GM12864 (cell line): ENCODE measurements at regions not wholly inside any gene's neighbourhood (a gene's known extent, or its start where the extent isn't known, plus 50 kb on each side); places are given as distances from the start of the nearest gene placed in this dataset.

Experiments used
- DNase-seq: peaks from one replicate; pipeline ENCODE4 v3.0.0-alpha.2; 2011; ENCODE audit warnings: low read depth
- H3K4me3 ChIP-seq: 2 replicates; pipeline ENCODE4 v1.5.1; 2011; ENCODE audit warnings: mild to moderate bottlenecking, low read depth, low read length, control low read depth
- TF ChIP-seq, protein P1 (sequence below): IDR thresholded peaks from 2 replicates; pipeline ENCODE4 v1.5.1; 2011; ENCODE audit warnings: low read depth, mild to moderate bottlenecking, moderate library complexity, low read length, control low read depth, inconsistent platforms; ENCODE audit errors: missing control alignments

DNA sequence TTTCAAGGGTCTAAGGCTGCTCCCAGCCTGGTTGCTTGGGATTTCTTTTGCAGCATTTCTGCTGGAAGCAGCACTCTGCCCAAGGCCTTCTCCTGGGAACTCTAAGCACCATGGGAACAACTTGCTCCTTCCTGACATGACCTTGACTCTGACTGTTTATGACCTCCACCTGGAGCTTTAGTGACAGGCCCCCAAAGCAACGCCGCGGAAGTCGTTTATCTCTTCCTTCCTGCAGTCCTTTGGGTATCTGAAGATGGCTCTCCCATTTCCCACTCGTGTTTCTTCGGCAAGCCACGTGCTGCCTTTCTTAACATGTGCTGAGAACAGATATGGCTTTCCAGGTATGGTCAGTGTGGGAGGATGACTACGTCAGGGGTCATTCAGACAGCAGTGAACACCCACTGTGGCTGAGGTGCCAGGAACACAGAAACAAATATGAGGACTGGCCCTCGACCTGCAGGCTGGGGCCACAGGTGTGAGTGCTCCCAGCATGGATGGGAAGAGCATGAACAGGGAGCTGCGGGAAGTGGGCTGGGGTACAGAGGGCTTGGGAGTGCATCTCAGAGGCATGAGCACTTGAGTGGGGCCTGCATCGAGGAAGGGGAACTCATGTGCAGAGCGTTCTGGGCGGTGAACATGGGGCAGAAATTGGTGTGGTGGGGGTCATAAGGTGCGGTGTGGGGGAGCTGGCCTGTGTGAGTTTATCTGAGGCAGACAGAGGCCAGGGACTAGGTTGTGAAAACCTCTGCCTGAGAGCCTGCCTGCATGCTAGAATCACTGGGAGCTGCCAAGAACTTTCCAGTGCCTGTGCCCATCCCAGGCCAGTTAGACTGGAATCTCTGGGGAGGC, 140.5 kb downstream of the TSN start:
- H3K4me3 ChIP-seq: no peak overlapping the region
- no peak for DNase-seq
- TF ChIP-seq, protein P1, sequence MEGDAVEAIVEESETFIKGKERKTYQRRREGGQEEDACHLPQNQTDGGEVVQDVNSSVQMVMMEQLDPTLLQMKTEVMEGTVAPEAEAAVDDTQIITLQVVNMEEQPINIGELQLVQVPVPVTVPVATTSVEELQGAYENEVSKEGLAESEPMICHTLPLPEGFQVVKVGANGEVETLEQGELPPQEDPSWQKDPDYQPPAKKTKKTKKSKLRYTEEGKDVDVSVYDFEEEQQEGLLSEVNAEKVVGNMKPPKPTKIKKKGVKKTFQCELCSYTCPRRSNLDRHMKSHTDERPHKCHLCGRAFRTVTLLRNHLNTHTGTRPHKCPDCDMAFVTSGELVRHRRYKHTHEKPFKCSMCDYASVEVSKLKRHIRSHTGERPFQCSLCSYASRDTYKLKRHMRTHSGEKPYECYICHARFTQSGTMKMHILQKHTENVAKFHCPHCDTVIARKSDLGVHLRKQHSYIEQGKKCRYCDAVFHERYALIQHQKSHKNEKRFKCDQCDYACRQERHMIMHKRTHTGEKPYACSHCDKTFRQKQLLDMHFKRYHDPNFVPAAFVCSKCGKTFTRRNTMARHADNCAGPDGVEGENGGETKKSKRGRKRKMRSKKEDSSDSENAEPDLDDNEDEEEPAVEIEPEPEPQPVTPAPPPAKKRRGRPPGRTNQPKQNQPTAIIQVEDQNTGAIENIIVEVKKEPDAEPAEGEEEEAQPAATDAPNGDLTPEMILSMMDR: no peak

DNA sequence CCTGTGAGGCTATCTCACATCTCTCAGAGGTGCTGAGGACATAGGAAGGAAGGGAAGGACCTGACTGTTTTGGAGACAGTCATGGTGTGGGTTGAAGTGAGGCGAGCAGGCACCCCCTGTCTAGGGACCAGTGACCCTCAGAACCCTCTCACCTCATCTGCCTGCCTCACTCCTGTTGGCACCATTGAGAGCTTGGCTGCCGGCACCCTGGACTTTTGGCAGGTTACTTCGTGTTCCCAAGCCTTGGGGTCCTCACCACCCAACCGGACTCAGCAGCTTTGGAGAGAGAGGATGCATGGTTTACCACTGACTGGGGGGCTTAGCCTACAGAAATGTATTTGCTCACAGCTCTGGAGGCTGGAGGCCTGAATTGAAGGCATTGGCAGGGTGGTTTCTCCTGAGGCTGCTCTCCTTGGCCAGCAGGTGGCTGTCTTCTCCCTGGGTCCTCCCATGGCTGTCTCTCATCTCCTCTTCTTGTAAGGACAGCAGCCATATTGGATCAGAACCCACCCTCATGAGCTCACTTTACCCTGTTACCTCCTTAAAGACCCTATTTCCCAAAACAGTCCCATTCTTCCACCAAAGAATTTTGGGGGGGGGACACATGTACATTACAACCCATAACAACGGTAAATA, 142.0 kb downstream of the TSN start:
- H3K4me3 ChIP-seq: no peak overlapping the region
- no peak for DNase-seq
- TF ChIP-seq, protein P1: peak; percentile 83

DNA sequence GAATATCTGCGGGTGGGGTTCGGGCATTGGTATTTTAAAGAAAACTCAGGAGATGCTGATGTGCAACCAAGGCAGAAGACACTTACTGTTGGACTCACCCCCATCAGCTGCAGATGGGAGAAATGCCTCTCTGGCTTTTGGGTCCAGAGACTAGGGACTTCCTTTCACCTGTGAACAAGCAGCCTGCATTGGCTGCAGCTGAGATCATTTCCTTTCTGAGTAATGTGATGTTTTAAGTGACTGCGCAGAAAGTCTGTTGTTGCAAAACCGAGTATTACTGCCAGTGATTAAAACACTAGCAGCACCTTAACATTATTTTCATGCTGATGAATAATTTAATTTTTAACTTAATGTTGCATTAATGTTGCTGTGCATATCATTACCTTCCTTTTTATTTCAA, 143.0 kb downstream of the TSN start:
- no peak for DNase-seq
- no peak overlapping the region for H3K4me3 ChIP-seq
- TF ChIP-seq, protein P1: no peak

DNA sequence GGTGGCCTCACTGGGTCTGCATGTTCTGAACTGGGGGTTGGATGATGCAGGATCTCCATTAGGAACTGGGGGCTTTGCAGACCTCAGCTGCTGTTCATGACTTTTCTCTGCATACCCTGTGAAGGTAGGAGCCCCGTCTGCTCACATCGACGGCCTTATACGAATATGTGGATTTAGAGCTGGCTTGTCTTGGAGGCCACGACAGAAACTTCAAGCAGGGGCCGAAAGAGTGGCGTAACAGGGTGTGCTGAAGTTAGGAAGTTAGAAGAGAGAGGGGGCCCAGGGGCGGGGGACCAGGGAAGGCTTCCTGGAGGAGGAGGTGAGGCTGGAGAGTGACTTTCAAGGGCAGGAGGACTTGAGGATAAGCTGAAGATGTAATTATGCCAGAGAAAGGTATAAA, 144.9 kb downstream of the TSN start:
- DNase-seq: no peak
- H3K4me3 ChIP-seq: no peak overlapping the region
- TF ChIP-seq, protein P1: no peak

DNA sequence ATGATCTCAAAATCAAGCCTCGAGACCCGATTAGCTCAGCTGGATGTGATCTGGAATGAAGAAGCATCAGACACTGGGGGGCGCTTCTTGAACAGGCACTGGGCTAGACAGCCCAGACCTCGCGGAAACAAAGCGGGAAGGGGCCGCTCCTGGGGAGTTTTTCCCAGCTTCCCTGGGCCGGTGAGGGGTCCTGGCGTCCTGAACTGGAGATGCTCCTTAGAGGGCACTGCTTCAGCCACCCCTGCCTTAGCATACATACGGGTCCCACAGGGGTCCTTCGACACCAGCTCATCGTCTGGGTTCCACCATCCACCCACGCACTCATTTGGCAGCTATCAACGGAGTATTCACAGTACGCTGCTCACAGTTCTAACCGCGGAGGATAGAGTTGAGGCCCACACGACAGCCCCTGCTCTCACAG, 146.7 kb downstream of the TSN start:
- H3K4me3 ChIP-seq: no peak overlapping the region
- TF ChIP-seq, protein P1: peak; percentile 4
- DNase-seq: no peak

DNA sequence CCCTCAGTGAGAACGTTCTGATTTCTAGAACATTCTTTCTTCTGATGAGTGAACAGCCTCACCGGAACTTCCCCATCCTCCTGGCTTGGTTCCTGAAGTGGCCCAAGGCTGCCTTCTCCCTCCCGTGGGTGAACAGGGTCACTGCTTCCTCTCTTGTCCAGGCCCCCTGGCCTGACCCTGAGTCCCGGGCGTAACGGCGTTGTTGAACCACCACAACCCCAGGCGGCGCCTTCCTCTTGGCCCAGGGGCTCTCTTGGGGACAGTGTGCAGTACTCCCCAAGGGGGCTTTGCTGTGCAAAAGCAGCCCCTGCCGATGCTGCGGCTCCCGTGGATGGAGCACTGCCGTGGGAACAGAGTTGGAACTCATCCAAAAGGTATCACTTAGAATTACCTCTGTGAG, 147.2 kb downstream of the TSN start:
- TF ChIP-seq, protein P1: no peak
- no peak for DNase-seq
- no peak overlapping the region for H3K4me3 ChIP-seq
